ENCODE measurements at regions not wholly inside any gene's neighbourhood (a gene's known extent, or its start where the extent isn't known, plus 50 kb on each side); places are given as distances from the start of the nearest gene placed in this dataset.

GRCh38 chr14:28902930-28903329 is 136.3 kb downstream of the FOXG1 start:
- no peak for DNase-seq (ENCODE audit: low spot score)
- no peak overlapping the region for H3K4me3 Mint-ChIP-seq
- peaks cover 5% of the 10 kb centered on the region; the same call in 1 of the 2 replicates for H3K9me3 Mint-ChIP-seq
- POLR2A ChIA-PET: no interaction called here
- CTCF ChIA-PET: no interaction called here
- H3K27me3 Mint-ChIP-seq (ENCODE audit: low read depth): no peaks in the 10 kb centered on the region
- no peak for TF ChIP-seq ETV6 (CRISPR knock-in tag; IDR thresholded peaks at IDR 0.05)
- TF ChIP-seq AFF4 (CRISPR knock-in tag; IDR thresholded peaks at IDR 0.05; ENCODE audit: borderline replicate concordance): no peak
- ATAC-seq: no peak
- no peaks in the 10 kb centered on the region for H3K4me1 Mint-ChIP-seq
- no peak overlapping the region for H3K27ac Mint-ChIP-seq
- 0 out of 2 replicates have a peak, but pooled peaks cover under 1% of the 10 kb centered on the region for H3K36me3 Mint-ChIP-seq

GRCh38 chr14:28911521-28911920 is 144.9 kb downstream of the FOXG1 start:
- Mint-ChIP-seq H3K4me3 (no peak overlapping the region), H3K36me3 (0 out of 2 replicates have a peak, but pooled peaks cover 2% of the 10 kb centered on the region), H3K27me3 (ENCODE audit: low read depth) (no peaks in the 10 kb centered on the region; the same call in 1 of the 2 replicates), H3K9me3 (peaks cover 14% of the 10 kb centered on the region), H3K27ac (no peak overlapping the region), H3K4me1 (no peaks in the 10 kb centered on the region)
- DNase-seq (ENCODE audit: low spot score): no peak
- ChIA-PET CTCF (no interaction called here), POLR2A (no interaction called here)
- TF ChIP-seq ZNF416 (CRISPR knock-in tag; IDR thresholded peaks at IDR 0.05): no peak
- TF ChIP-seq GRHL2 (CRISPR knock-in tag; IDR thresholded peaks at IDR 0.05; ENCODE audit: insufficient replicate concordance, severe bottlenecking): no peak
- no peak for TF ChIP-seq SMAD4 (CRISPR knock-in tag; IDR thresholded peaks at IDR 0.05)
- no peak for ATAC-seq

GRCh38 chr14:28913056-28913455 is 146.5 kb downstream of the FOXG1 start:
- no peak for ATAC-seq
- no peak for TF ChIP-seq FOXP1 (CRISPR knock-in tag; IDR thresholded peaks at IDR 0.05; ENCODE audit: borderline replicate concordance)
- TF ChIP-seq ZNF232 (CRISPR knock-in tag; IDR thresholded peaks at IDR 0.05): no peak
- TF ChIP-seq NFYB (CRISPR knock-in tag; conservative IDR thresholded peaks at IDR 0.05; ENCODE audit: low read depth): no peak
- TF ChIP-seq ZNF671 (CRISPR knock-in tag; IDR thresholded peaks at IDR 0.05): no peak
- TF ChIP-seq ARID4B (CRISPR knock-in tag; IDR thresholded peaks at IDR 0.05; ENCODE audit: borderline replicate concordance): no peak
- no peak for TF ChIP-seq GRHL2 (CRISPR knock-in tag; IDR thresholded peaks at IDR 0.05; ENCODE audit: insufficient replicate concordance, severe bottlenecking)
- H3K4me3 Mint-ChIP-seq: no peak overlapping the region
- H3K36me3 Mint-ChIP-seq: 0 out of 2 replicates have a peak, but pooled peaks cover under 1% of the 10 kb centered on the region
- no peaks in the 10 kb centered on the region; the same call in 1 of the 2 replicates for H3K27me3 Mint-ChIP-seq (ENCODE audit: low read depth)
- H3K9me3 Mint-ChIP-seq: peaks cover 8% of the 10 kb centered on the region; the same call in 1 of the 2 replicates
- POLR2A ChIA-PET: no interaction called here
- no peaks in the 10 kb centered on the region for H3K4me1 Mint-ChIP-seq
- no peak for DNase-seq (ENCODE audit: low spot score)
- CTCF ChIA-PET: no interaction called here
- H3K27ac Mint-ChIP-seq: no peak overlapping the region

- Mint-ChIP-seq H3K4me1 (no peaks in the 10 kb centered on the region), H3K9me3 (no peaks in the 10 kb centered on the region), H3K36me3 (no peaks in the 10 kb centered on the region), H3K4me3 (no peak overlapping the region), H3K27ac (no peak overlapping the region), H3K27me3 (ENCODE audit: low read depth) (peaks cover under 1% of the 10 kb centered on the region; the same call in 1 of the 2 replicates)
- ChIA-PET CTCF (no interaction called here), POLR2A (no interaction called here)
- ATAC-seq (no peak), DNase-seq (ENCODE audit: low spot score) (no peak)
- no peak for TF ChIP-seq STAT6 (CRISPR knock-in tag; conservative IDR thresholded peaks at IDR 0.05; ENCODE audit: low read depth)
- TF ChIP-seq JUN (CRISPR knock-in tag; IDR thresholded peaks at IDR 0.05): no peak
Measured at GRCh38 chr14:28926122-28926521, 159.5 kb downstream of the FOXG1 start.

All from WTC11 (cell line).